Hepatocyte (in vitro differentiated cells): ENCODE measurements at regions not wholly inside any gene's neighbourhood (a gene's known extent, or its start where the extent isn't known, plus 50 kb on each side); places are given as distances from the start of the nearest gene placed in this dataset.

Experiments
- DNase-seq: peaks from one replicate; pipeline ENCODE4 v3.0.0-alpha.2; 2016; ENCODE audit warnings: low spot score
- H2AFZ ChIP-seq: fragments of 200-600 bp; sonication (generic); 2 replicates; pipeline ENCODE4 v1.6.0; 2016; ENCODE audit warnings: antibody characterized with exemption, mild to moderate bottlenecking
- H3K27ac ChIP-seq: fragments of 200-600 bp; sonication (generic); 2 replicates; pipeline ENCODE4 v1.5.1; 2016; ENCODE audit warnings: mild to moderate bottlenecking
- H3K27me3 ChIP-seq: fragments of 200-600 bp; sonication (generic); 2 replicates; pipeline ENCODE4 v1.6.1; 2016
- H3K36me3 ChIP-seq: fragments of 200-600 bp; sonication (generic); replicated peaks from 2 replicates; pipeline ENCODE4 v1.5.1; 2016; ENCODE audit warnings: low read depth; ENCODE audit not compliant: insufficient read depth
- H3K4me1 ChIP-seq: fragments of 200-600 bp; sonication (generic); 2 replicates; pipeline ENCODE4 v1.5.1; 2016; ENCODE audit warnings: mild to moderate bottlenecking, moderate library complexity; ENCODE audit not compliant: insufficient read depth
- H3K4me2 ChIP-seq: fragments of 200-600 bp; sonication (generic); 2 replicates; pipeline ENCODE4 v1.6.0; 2016
- H3K4me3 ChIP-seq: fragments of 200-600 bp; sonication (generic); 2 replicates; pipeline ENCODE4 v1.5.1; 2016; ENCODE audit warnings: mild to moderate bottlenecking
- H3K79me2 ChIP-seq: fragments of 200-600 bp; sonication (generic); 2 replicates; pipeline ENCODE4 v1.6.0; 2017; ENCODE audit warnings: mild to moderate bottlenecking
- H3K9me2 ChIP-seq: fragments of 200-600 bp; sonication (generic); replicated peaks from 2 replicates; pipeline ENCODE4 v1.6.0; 2017; ENCODE audit warnings: mild to moderate bottlenecking; ENCODE audit not compliant: insufficient read depth
- H3K9me3 ChIP-seq: fragments of 200-600 bp; sonication (generic); 2 replicates; pipeline ENCODE4 v1.5.1; 2016; ENCODE audit warnings: low read depth, mild to moderate bottlenecking
- H4K20me1 ChIP-seq: fragments of 200-600 bp; sonication (generic); 2 replicates; pipeline ENCODE4 v1.6.0; 2016; ENCODE audit warnings: mild to moderate bottlenecking; ENCODE audit not compliant: insufficient read depth, poor library complexity, severe bottlenecking
- EZH2 ChIP-seq: fragments of 200-600 bp; sonication (generic); IDR thresholded peaks from 2 replicates; pipeline ENCODE4 v1.6.1; 2016; ENCODE audit warnings: antibody characterized with exemption, mild to moderate bottlenecking, borderline replicate concordance
- EZH2phosphoT487 ChIP-seq: fragments of 200-600 bp; sonication (generic); IDR thresholded peaks from one replicate; pipeline ENCODE4 v1.6.1; 2018; ENCODE audit warnings: antibody characterized with exemption, mild to moderate bottlenecking, low read depth, moderate library complexity; ENCODE audit not compliant: unreplicated experiment, severe bottlenecking
- WGBS: methylation state at CpG from one replicate; pipeline ENCODE4 v1.1.6; 2016; ENCODE audit warnings: low lambda C conversion rate; ENCODE audit errors: missing lambda C conversion rate; 5-methylcytosine and 5-hydroxymethylcytosine counted together
- TF ChIP-seq, protein P1 (sequence below): fragments of 200-600 bp; sonication (generic); IDR thresholded peaks from 2 replicates; pipeline ENCODE4 v1.5.1; 2016; ENCODE audit warnings: antibody characterized with exemption, mild to moderate bottlenecking; ENCODE audit not compliant: poor library complexity

DNA sequence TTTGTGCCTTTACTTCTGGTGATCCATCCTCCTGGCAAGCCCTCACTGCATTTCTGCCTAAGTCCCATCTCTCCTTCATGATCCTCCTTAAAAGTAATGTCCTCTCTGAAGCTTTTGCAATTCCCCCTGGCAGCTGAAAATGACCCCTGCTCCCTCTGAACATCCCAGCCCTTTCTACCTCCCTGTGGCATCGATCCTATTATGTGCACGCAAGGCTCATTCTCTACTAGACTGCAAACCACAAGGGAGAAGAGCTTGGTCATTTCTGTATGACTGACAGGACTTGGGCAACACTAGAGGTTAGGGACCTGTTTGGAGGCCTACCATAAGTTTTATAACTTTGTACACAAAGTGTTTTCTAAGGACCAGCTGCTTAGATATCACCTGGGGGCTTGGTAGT lies 50.8 kb upstream of the RAP2C start:
- TF ChIP-seq, protein P1, sequence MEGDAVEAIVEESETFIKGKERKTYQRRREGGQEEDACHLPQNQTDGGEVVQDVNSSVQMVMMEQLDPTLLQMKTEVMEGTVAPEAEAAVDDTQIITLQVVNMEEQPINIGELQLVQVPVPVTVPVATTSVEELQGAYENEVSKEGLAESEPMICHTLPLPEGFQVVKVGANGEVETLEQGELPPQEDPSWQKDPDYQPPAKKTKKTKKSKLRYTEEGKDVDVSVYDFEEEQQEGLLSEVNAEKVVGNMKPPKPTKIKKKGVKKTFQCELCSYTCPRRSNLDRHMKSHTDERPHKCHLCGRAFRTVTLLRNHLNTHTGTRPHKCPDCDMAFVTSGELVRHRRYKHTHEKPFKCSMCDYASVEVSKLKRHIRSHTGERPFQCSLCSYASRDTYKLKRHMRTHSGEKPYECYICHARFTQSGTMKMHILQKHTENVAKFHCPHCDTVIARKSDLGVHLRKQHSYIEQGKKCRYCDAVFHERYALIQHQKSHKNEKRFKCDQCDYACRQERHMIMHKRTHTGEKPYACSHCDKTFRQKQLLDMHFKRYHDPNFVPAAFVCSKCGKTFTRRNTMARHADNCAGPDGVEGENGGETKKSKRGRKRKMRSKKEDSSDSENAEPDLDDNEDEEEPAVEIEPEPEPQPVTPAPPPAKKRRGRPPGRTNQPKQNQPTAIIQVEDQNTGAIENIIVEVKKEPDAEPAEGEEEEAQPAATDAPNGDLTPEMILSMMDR, result no peak
- TF ChIP-seq EZH2 (no peak), EZH2phosphoT487 (no peak)
- Histone ChIP-seq H3K79me2 (no peaks in the 10 kb centered on the region), H3K4me3 (no peak overlapping the region), H3K27me3 (no peaks in the 10 kb centered on the region), H3K4me1 (peaks cover 3% of the 10 kb centered on the region), H3K9me2 (no peaks in the 10 kb centered on the region), H2AFZ (no peak overlapping the region), H3K9me3 (no peaks in the 10 kb centered on the region), H3K36me3 (no peaks in the 10 kb centered on the region), H3K4me2 (no peak overlapping the region), H3K27ac (peak overlapping the region; percentile 53), H4K20me1 (no peaks in the 10 kb centered on the region)
- no peak for DNase-seq
- 98% methylated on average over 2 of the region's 2 CpGs for WGBS
